K562 (cell line): ENCODE measurements at regions not wholly inside any gene's neighbourhood (a gene's known extent, or its start where the extent isn't known, plus 50 kb on each side); places are given as distances from the start of the nearest gene placed in this dataset.

Source experiments
- EGR1 ChIP-seq: fragments of 450-650 bp; conservative IDR thresholded peaks from 2 replicates; pipeline ENCODE4 v1.6.1; 2017; ENCODE audit warnings: mild to moderate bottlenecking
- EZH2 ChIP-seq: IDR thresholded peaks from 2 replicates; pipeline ENCODE4 v1.6.1; 2012; ENCODE audit warnings: low read depth, mild to moderate bottlenecking, inconsistent platforms, low read length, borderline replicate concordance
- FOXK2 ChIP-seq, 2 experiments: fragments of 450-650 bp; IDR thresholded peaks in 1 of 2; conservative IDR thresholded peaks in 1 of 2; 2 replicates each; pipeline ENCODE4 v1.6.1; 2016; ENCODE audit warnings: low read depth in 2 of 2, mild to moderate bottlenecking in 1 of 2
- POLR2AphosphoS5 ChIP-seq: IDR thresholded peaks from 2 replicates; pipeline ENCODE4 v1.6.1; 2011; ENCODE audit warnings: mild to moderate bottlenecking, low read depth, low read length, moderate library complexity; ENCODE audit not compliant: control insufficient read depth, insufficient read depth
- THRAP3 ChIP-seq: fragments of 450-650 bp; IDR thresholded peaks from 2 replicates; pipeline ENCODE4 v1.6.1; 2016; ENCODE audit warnings: mild to moderate bottlenecking, inconsistent platforms, borderline replicate concordance
- ZFX ChIP-seq: sonication (generic); formaldehyde crosslinking; IDR thresholded peaks from 2 replicates; pipeline ENCODE4 v1.8.0; 2022; ENCODE audit warnings: mild to moderate bottlenecking, missing genetic modification reagents, moderate library complexity
- ZNF561 ChIP-seq: fragments of 450-650 bp; formaldehyde crosslinking; conservative IDR thresholded peaks from 2 replicates; pipeline ENCODE4 v1.4.0; 2020; ENCODE audit warnings: mild to moderate bottlenecking, moderate library complexity
- TF ChIP-seq, protein P1 (sequence below): sonication (generic); formaldehyde crosslinking; IDR thresholded peaks from 2 replicates; pipeline ENCODE4 v1.4.0; 2020; ENCODE audit warnings: mild to moderate bottlenecking, missing genetic modification reagents
- TF ChIP-seq, protein P2 (sequence below), 2 experiments: fragments of 450-650 bp in 1 of 2; sonication (generic) in 1 of 2; formaldehyde crosslinking in 1 of 2; IDR thresholded peaks in 1 of 2; conservative IDR thresholded peaks in 1 of 2; 2 replicates each; pipeline versions ENCODE4 v1.6.1 to v1.8.1; 2016 to 2023; ENCODE audit warnings: mild to moderate bottlenecking in 2 of 2, moderate library complexity in 2 of 2, inconsistent platforms in 1 of 2, missing genetic modification reagents in 1 of 2
- TF ChIP-seq, protein P3 (sequence below), 3 experiments: IDR thresholded peaks in 2 of 3; conservative IDR thresholded peaks in 1 of 3; 2 replicates each; pipeline ENCODE4 v1.5.1; 2011 to 2012; ENCODE audit warnings: low read length in 3 of 3, mild to moderate bottlenecking in 3 of 3, control low read depth in 2 of 3, improper control_type of control experiment in 1 of 3, inconsistent platforms in 1 of 3, low read depth in 1 of 3, mixed read lengths in 1 of 3, moderate library complexity in 1 of 3; ENCODE audit not compliant: insufficient read depth in 2 of 3

DNA sequence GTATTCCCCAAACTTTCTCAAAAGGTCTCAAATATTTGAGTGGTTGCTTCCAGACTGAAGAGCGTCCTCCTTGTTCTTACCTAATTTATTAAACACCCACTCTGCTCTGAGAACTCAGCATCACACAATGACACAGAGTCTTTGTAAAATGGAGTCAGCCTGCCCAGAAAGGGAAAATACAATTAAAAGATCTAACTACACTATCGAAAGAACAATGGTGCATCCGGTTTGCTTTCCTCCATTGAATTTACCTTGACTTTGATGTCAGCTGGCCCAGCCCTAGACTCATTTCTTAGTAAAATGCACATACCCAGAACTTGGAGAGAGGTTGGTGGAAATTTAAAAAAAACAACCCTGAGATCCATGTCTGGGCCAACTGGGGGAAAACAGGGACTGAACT is 120.7 kb upstream of the SERP2 start:
- TF ChIP-seq ZNF561 (no peak), THRAP3 (no peak), EGR1 (no peak), FOXK2 (conservative IDR thresholded peaks at IDR 0.05 in 1 of 2, IDR thresholded peaks at IDR 0.05 in 1 of 2; ENCODE audit: low read depth in 2 of 2) (no peak), POLR2AphosphoS5 (no peak), EZH2 (no peak), ZFX (CRISPR knock-in tag) (no peak)
- TF ChIP-seq, protein P1, sequence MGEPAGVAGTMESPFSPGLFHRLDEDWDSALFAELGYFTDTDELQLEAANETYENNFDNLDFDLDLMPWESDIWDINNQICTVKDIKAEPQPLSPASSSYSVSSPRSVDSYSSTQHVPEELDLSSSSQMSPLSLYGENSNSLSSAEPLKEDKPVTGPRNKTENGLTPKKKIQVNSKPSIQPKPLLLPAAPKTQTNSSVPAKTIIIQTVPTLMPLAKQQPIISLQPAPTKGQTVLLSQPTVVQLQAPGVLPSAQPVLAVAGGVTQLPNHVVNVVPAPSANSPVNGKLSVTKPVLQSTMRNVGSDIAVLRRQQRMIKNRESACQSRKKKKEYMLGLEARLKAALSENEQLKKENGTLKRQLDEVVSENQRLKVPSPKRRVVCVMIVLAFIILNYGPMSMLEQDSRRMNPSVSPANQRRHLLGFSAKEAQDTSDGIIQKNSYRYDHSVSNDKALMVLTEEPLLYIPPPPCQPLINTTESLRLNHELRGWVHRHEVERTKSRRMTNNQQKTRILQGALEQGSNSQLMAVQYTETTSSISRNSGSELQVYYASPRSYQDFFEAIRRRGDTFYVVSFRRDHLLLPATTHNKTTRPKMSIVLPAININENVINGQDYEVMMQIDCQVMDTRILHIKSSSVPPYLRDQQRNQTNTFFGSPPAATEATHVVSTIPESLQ (CRISPR knock-in tag), result no peak
- TF ChIP-seq, protein P2, sequence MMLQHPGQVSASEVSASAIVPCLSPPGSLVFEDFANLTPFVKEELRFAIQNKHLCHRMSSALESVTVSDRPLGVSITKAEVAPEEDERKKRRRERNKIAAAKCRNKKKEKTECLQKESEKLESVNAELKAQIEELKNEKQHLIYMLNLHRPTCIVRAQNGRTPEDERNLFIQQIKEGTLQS (IDR thresholded peaks at IDR 0.05), result no peak
- TF ChIP-seq, protein P2 (CRISPR knock-in tag; conservative IDR thresholded peaks at IDR 0.05), result no peak
- TF ChIP-seq, protein P3, sequence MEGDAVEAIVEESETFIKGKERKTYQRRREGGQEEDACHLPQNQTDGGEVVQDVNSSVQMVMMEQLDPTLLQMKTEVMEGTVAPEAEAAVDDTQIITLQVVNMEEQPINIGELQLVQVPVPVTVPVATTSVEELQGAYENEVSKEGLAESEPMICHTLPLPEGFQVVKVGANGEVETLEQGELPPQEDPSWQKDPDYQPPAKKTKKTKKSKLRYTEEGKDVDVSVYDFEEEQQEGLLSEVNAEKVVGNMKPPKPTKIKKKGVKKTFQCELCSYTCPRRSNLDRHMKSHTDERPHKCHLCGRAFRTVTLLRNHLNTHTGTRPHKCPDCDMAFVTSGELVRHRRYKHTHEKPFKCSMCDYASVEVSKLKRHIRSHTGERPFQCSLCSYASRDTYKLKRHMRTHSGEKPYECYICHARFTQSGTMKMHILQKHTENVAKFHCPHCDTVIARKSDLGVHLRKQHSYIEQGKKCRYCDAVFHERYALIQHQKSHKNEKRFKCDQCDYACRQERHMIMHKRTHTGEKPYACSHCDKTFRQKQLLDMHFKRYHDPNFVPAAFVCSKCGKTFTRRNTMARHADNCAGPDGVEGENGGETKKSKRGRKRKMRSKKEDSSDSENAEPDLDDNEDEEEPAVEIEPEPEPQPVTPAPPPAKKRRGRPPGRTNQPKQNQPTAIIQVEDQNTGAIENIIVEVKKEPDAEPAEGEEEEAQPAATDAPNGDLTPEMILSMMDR (IDR thresholded peaks at IDR 0.05 in 2 of 3, conservative IDR thresholded peaks at IDR 0.05 in 1 of 3; ENCODE audit: insufficient read depth in 2 of 3, low read depth in 1 of 3, low read length in 3 of 3), result no peak
